Left lung (tissue), 4 donors: ENCODE measurements at regions not wholly inside any gene's neighbourhood (a gene's known extent, or its start where the extent isn't known, plus 50 kb on each side); places are given as distances from the start of the nearest gene placed in this dataset.
"Not testable (repeated sequence)": the region's sequence is repeated elsewhere in the genome, so short reads cannot be mapped to it uniquely, and the experiment has no call there.

Experiments used
- ATAC-seq: fragments of 200-7000 bp; cut with Tn5 transposase; one replicate; pipeline ENCODE4 v1.9.1; 2020; ENCODE audit warnings: moderate library complexity
- DNase-seq, 4 donors: peaks; one replicate each; pipeline ENCODE4 v3.0.0-alpha.2; 2013 to 2020
- H3K27ac ChIP-seq, 2 donors: fragments of 200-600 bp; sonication (generic) in 1 of 2; one replicate each; pipeline versions ENCODE4 v1.5.0 to v1.8.0; 2020 to 2021
- H3K27me3 ChIP-seq, 2 donors: fragments of 200-600 bp; sonication (generic) in 1 of 2; one replicate each; pipeline versions ENCODE4 v1.5.0 to v1.8.0; 2020 to 2021
- H3K36me3 ChIP-seq, 2 donors: fragments of 200-600 bp; sonication (generic) in 1 of 2; one replicate each; pipeline versions ENCODE4 v1.5.0 to v1.8.0; 2020 to 2021
- H3K4me1 ChIP-seq, 2 donors: fragments of 200-600 bp; one replicate each; pipeline ENCODE4 v1.8.0; 2021
- H3K4me3 ChIP-seq, 2 donors: fragments of 200-600 bp; sonication (generic) in 1 of 2; one replicate each; pipeline versions ENCODE4 v1.5.0 to v1.8.0; 2020 to 2021; ENCODE audit warnings: mild to moderate bottlenecking in 1 of 2
- H3K9me3 ChIP-seq, 2 donors: fragments of 200-600 bp; sonication (generic) in 1 of 2; one replicate each; pipeline versions ENCODE4 v1.5.0 to v1.8.0; 2020 to 2021
- CTCF ChIP-seq, 2 donors: fragments of 200-600 bp; sonication (generic) in 1 of 2; IDR thresholded peaks; one replicate each; pipeline versions ENCODE4 v1.5.0 to v1.8.0; 2021; ENCODE audit warnings: antibody characterized with exemption in 2 of 2
- intact Hi-C, 2 donors: fragments of 100-400 bp; cut with DNase I; formaldehyde crosslinking; loops; one replicate each; pipeline versions ENCODE4 v1.11.2 to v1.14.2; 2022
- donor health status: DM: no; HTN: yes; CAD: no.
- donor health status: DM: no; HTN: no; CAD: no.

- Histone ChIP-seq H3K4me1 (no peaks in the 10 kb centered on the region), H3K27ac (no peak overlapping the region), H3K4me3 (no peak overlapping the region), H3K27me3 (peaks cover 0 to 20% of the 10 kb centered on the region in 2 donors), H3K36me3 (no peaks in the 10 kb centered on the region), H3K9me3 (no peaks in the 10 kb centered on the region)
- ATAC-seq (no peak), DNase-seq (no peak)
- intact Hi-C loops = no loop called here
- no peak for TF ChIP-seq CTCF (IDR thresholded peaks at IDR 0.05)
These were observed 73.6 kb upstream of the PPP2R5C start for GRCh38 chr14:101687756-101688546.

GRCh38 chr14:101689039-101689501, 72.4 kb upstream of the PPP2R5C start:
- no peak for TF ChIP-seq CTCF (IDR thresholded peaks at IDR 0.05)
- Histone ChIP-seq H3K27ac (no peak overlapping the region), H3K9me3 (no peaks in the 10 kb centered on the region), H3K4me1 (no peaks in the 10 kb centered on the region), H3K4me3 (no peak overlapping the region), H3K27me3 (peaks cover 0 to 20% of the 10 kb centered on the region in 2 donors), H3K36me3 (no peaks in the 10 kb centered on the region)
- intact Hi-C loops = no loop called here
- DNase-seq (peak in 1 of 4 donors; percentile 75), ATAC-seq (no peak)

- H3K9me3 ChIP-seq, ATAC-seq, H3K4me1 ChIP-seq, H3K4me3 ChIP-seq, intact Hi-C loops, H3K36me3 ChIP-seq, H3K27ac ChIP-seq, DNase-seq: not testable (repeated sequence)
- H3K27me3 ChIP-seq = peaks cover 0 to 11% of the 10 kb centered on the region in 2 donors
These were observed 71.5 kb upstream of the PPP2R5C start for GRCh38 chr14:101689966-101690365.

GRCh38 chr14:101695659-101696058, 65.8 kb upstream of the PPP2R5C start:
- no peak for ATAC-seq
- Histone ChIP-seq H3K36me3 (no peaks in the 10 kb centered on the region), H3K27ac (no peak overlapping the region), H3K9me3 (peaks cover 0 to 11% of the 10 kb centered on the region in 2 donors), H3K4me1 (no peaks in the 10 kb centered on the region), H3K27me3 (peaks cover 0 to 28% of the 10 kb centered on the region in 2 donors), H3K4me3 (no peak overlapping the region)
- no peak for DNase-seq
- TF ChIP-seq CTCF (IDR thresholded peaks at IDR 0.05) = no peak
- intact Hi-C loops = no loop called here

GRCh38 chr14:101704140-101704539, 57.4 kb upstream of the PPP2R5C start:
- intact Hi-C loops = no loop called here
- peaks cover 0 to 40% of the 10 kb centered on the region in 2 donors for H3K27me3 ChIP-seq
- H3K4me3 ChIP-seq = no peak overlapping the region
- H3K36me3 ChIP-seq = no peaks in the 10 kb centered on the region
- no peak overlapping the region for H3K27ac ChIP-seq
- DNase-seq = no peak
- no peak for TF ChIP-seq CTCF (IDR thresholded peaks at IDR 0.05)
- ATAC-seq = no peak
- peaks cover 14 to 29% of the 10 kb centered on the region in 2 donors for H3K4me1 ChIP-seq
- H3K9me3 ChIP-seq = no peaks in the 10 kb centered on the region
